22Rv1 (cell line): ENCODE measurements at regions not wholly inside any gene's neighbourhood (a gene's known extent, or its start where the extent isn't known, plus 50 kb on each side); places are given as distances from the start of the nearest gene placed in this dataset.

Source experiments
- CTCF ChIP-seq: fragments of 450-650 bp; IDR thresholded peaks from 2 replicates; pipeline ENCODE4 v1.5.1; 2017; ENCODE audit warnings: mild to moderate bottlenecking
- ZFX ChIP-seq: fragments of 450-650 bp; IDR thresholded peaks from 2 replicates; pipeline ENCODE4 v1.6.1; 2017; ENCODE audit warnings: antibody characterized with exemption, borderline replicate concordance

GRCh38 chr20:6583134-6583738 is 184.2 kb upstream of the BMP2 start:
- TF ChIP-seq CTCF (peak; percentile 82), ZFX (no peak)
